ENCODE measurements at regions not wholly inside any gene's neighbourhood (a gene's known extent, or its start where the extent isn't known, plus 50 kb on each side); places are given as distances from the start of the nearest gene placed in this dataset.

GRCh38 chr1:80248886-80249285 lies 1242.4 kb upstream of the ADGRL4 start:
- Histone ChIP-seq H3K9me2 (ENCODE audit: insufficient read depth, low read length) (no peaks in the 10 kb centered on the region), H3K27ac (ENCODE audit: low read depth, low read length, poor library complexity, severe bottlenecking) (no peak overlapping the region), H3K9me3 (ENCODE audit: low read length) (no peaks in the 10 kb centered on the region), H3K36me3 (ENCODE audit: insufficient read depth, low read length) (no peaks in the 10 kb centered on the region), H2AFZ (ENCODE audit: low read length) (no peak overlapping the region), H4K20me1 (ENCODE audit: insufficient read depth, low read length) (no peaks in the 10 kb centered on the region), H3K4me2 (ENCODE audit: low read length) (no peak overlapping the region), H3K4me3 (ENCODE audit: low read depth, low read length, poor library complexity, severe bottlenecking) (no peak overlapping the region), H3K4me1 (ENCODE audit: insufficient read depth, low read length, poor library complexity, severe bottlenecking) (no peaks in the 10 kb centered on the region), H3K79me2 (ENCODE audit: insufficient read depth, low read depth, low read length) (no peaks in the 10 kb centered on the region)
- intact Hi-C loops (cut with micrococcal nuclease; ENCODE audit: unreplicated experiment), result no loop called here
- ChIA-PET POLR2A (no interaction called here), CTCF (ENCODE audit: unreplicated experiment) (no interaction called here)
- no peak for DNase-seq (ENCODE audit: low spot score)
- no TSS peak for BruUV-seq (replicated peaks)
- TF ChIP-seq CTCF (conservative IDR thresholded peaks at IDR 0.05; ENCODE audit: low read length) (no peak), EZH2phosphoT487 (IDR thresholded peaks at IDR 0.05; ENCODE audit: borderline replicate concordance, low read depth, low read length) (no peak)

- POLR2A ChIA-PET, result no interaction called here
- H3K4me1 ChIP-seq (ENCODE audit: insufficient read depth, low read length, poor library complexity, severe bottlenecking), result no peaks in the 10 kb centered on the region
- CTCF ChIA-PET (ENCODE audit: unreplicated experiment), result no interaction called here
- no peak for DNase-seq (ENCODE audit: low spot score)
- no peaks in the 10 kb centered on the region for H3K9me3 ChIP-seq (ENCODE audit: low read length)
- no peaks in the 10 kb centered on the region for H3K9me2 ChIP-seq (ENCODE audit: insufficient read depth, low read length)
- H3K36me3 ChIP-seq (ENCODE audit: insufficient read depth, low read length), result no peaks in the 10 kb centered on the region
- H2AFZ ChIP-seq (ENCODE audit: low read length), result no peak overlapping the region
- H3K4me2 ChIP-seq (ENCODE audit: low read length), result no peak overlapping the region
- intact Hi-C loops (cut with micrococcal nuclease; ENCODE audit: unreplicated experiment), result no loop called here
- no peaks in the 10 kb centered on the region for H4K20me1 ChIP-seq (ENCODE audit: insufficient read depth, low read length)
- no peaks in the 10 kb centered on the region for H3K79me2 ChIP-seq (ENCODE audit: insufficient read depth, low read depth, low read length)
- no peak overlapping the region for H3K27ac ChIP-seq (ENCODE audit: low read depth, low read length, poor library complexity, severe bottlenecking)
- BruUV-seq (replicated peaks), result no TSS peak
- no peak overlapping the region for H3K4me3 ChIP-seq (ENCODE audit: low read depth, low read length, poor library complexity, severe bottlenecking)
- TF ChIP-seq EZH2phosphoT487 (IDR thresholded peaks at IDR 0.05; ENCODE audit: borderline replicate concordance, low read depth, low read length), result no peak
- TF ChIP-seq CTCF (conservative IDR thresholded peaks at IDR 0.05; ENCODE audit: low read length), result no peak
These were observed 1239.3 kb upstream of the ADGRL4 start for GRCh38 chr1:80245813-80246212.

- Histone ChIP-seq H2AFZ (ENCODE audit: low read length) (no peak overlapping the region), H3K27ac (ENCODE audit: low read depth, low read length, poor library complexity, severe bottlenecking) (no peak overlapping the region), H3K36me3 (ENCODE audit: insufficient read depth, low read length) (no peaks in the 10 kb centered on the region), H3K4me3 (ENCODE audit: low read depth, low read length, poor library complexity, severe bottlenecking) (no peak overlapping the region), H3K9me3 (ENCODE audit: low read length) (no peaks in the 10 kb centered on the region), H3K79me2 (ENCODE audit: insufficient read depth, low read depth, low read length) (no peaks in the 10 kb centered on the region), H3K9me2 (ENCODE audit: insufficient read depth, low read length) (no peaks in the 10 kb centered on the region), H3K4me2 (ENCODE audit: low read length) (no peak overlapping the region), H4K20me1 (ENCODE audit: insufficient read depth, low read length) (no peaks in the 10 kb centered on the region), H3K4me1 (ENCODE audit: insufficient read depth, low read length, poor library complexity, severe bottlenecking) (no peaks in the 10 kb centered on the region)
- intact Hi-C loops (cut with micrococcal nuclease; ENCODE audit: unreplicated experiment), result no loop called here
- DNase-seq (ENCODE audit: low spot score), result no peak
- CTCF ChIA-PET (ENCODE audit: unreplicated experiment), result no interaction called here
- POLR2A ChIA-PET, result no interaction called here
- BruUV-seq (replicated peaks), result no TSS peak
- TF ChIP-seq CTCF (conservative IDR thresholded peaks at IDR 0.05; ENCODE audit: low read length) (no peak), EZH2phosphoT487 (IDR thresholded peaks at IDR 0.05; ENCODE audit: borderline replicate concordance, low read depth, low read length) (no peak)
These were observed 1237.8 kb upstream of the ADGRL4 start for GRCh38 chr1:80244372-80244771.
